T follicular helper cell (primary cell): ENCODE measurements at regions not wholly inside any gene's neighbourhood (a gene's known extent, or its start where the extent isn't known, plus 50 kb on each side); places are given as distances from the start of the nearest gene placed in this dataset.

Source experiments
- DNase-seq: peaks from one replicate; pipeline ENCODE4 v3.0.0-alpha.2; 2020; ENCODE audit warnings: low read depth

GRCh38 chr4:11597506-11597905 lies 168.8 kb upstream of the HS3ST1 start:
- DNase-seq = no peak

- no peak for DNase-seq
Measured at GRCh38 chr4:11596989-11597388, 168.3 kb upstream of the HS3ST1 start.

- DNase-seq = no peak
Measured at GRCh38 chr4:11593576-11594116, 165.0 kb upstream of the HS3ST1 start.

- DNase-seq = no peak
Measured at GRCh38 chr4:11592276-11592675, 163.6 kb upstream of the HS3ST1 start.

GRCh38 chr4:11590132-11590531 lies 161.4 kb upstream of the HS3ST1 start:
- no peak for DNase-seq

- no peak for DNase-seq
Measured at GRCh38 chr4:11589676-11590075, 161.0 kb upstream of the HS3ST1 start.

GRCh38 chr4:11587797-11588196 lies 159.1 kb upstream of the HS3ST1 start:
- DNase-seq = no peak

GRCh38 chr4:11585506-11585905 lies 156.8 kb upstream of the HS3ST1 start:
- DNase-seq = no peak

GRCh38 chr4:11568511-11568910 lies 139.8 kb upstream of the HS3ST1 start:
- DNase-seq = no peak

- no peak for DNase-seq
Measured at GRCh38 chr4:11566444-11567022, 137.8 kb upstream of the HS3ST1 start.

GRCh38 chr4:11565899-11566298 lies 137.2 kb upstream of the HS3ST1 start:
- no peak for DNase-seq

GRCh38 chr4:11565213-11565612 lies 136.5 kb upstream of the HS3ST1 start:
- DNase-seq = no peak

GRCh38 chr4:11564021-11564420 lies 135.3 kb upstream of the HS3ST1 start:
- DNase-seq = no peak

GRCh38 chr4:11549525-11549924 lies 120.8 kb upstream of the HS3ST1 start:
- DNase-seq = no peak

- no peak for DNase-seq
Measured at GRCh38 chr4:11548597-11549082, 119.9 kb upstream of the HS3ST1 start.

- no peak for DNase-seq
Measured at GRCh38 chr4:11546391-11547175, 117.9 kb upstream of the HS3ST1 start.

- DNase-seq = no peak
Measured at GRCh38 chr4:11545651-11546050, 117.0 kb upstream of the HS3ST1 start.

GRCh38 chr4:11544211-11544610 lies 115.5 kb upstream of the HS3ST1 start:
- no peak for DNase-seq

GRCh38 chr4:11543706-11544105 lies 115.0 kb upstream of the HS3ST1 start:
- DNase-seq = no peak

- no peak for DNase-seq
Measured at GRCh38 chr4:11542952-11543351, 114.3 kb upstream of the HS3ST1 start.

- DNase-seq = no peak
Measured at GRCh38 chr4:11537846-11538245, 109.2 kb upstream of the HS3ST1 start.

- no peak for DNase-seq
Measured at GRCh38 chr4:11535333-11535732, 106.6 kb upstream of the HS3ST1 start.

- DNase-seq = no peak
Measured at GRCh38 chr4:11534623-11535302, 106.1 kb upstream of the HS3ST1 start.
